DND-41 (cell line): ENCODE measurements at regions not wholly inside any gene's neighbourhood (a gene's known extent, or its start where the extent isn't known, plus 50 kb on each side); places are given as distances from the start of the nearest gene placed in this dataset.

ENCODE experiments used
- ATAC-seq: fragments of 200-7000 bp; cut with Tn5 transposase; 3 replicates; pipeline ENCODE4 v1.9.1; 2021; ENCODE audit warnings: low read depth; ENCODE audit not compliant: insufficient read depth
- DNase-seq: peaks from one replicate; pipeline ENCODE4 v3.0.0-alpha.2; 2020
- H2AFZ ChIP-seq: 2 replicates; pipeline ENCODE4 v1.6.0; 2012; ENCODE audit warnings: low read depth, low read length
- H3K27ac ChIP-seq: 2 replicates; pipeline ENCODE4 v1.5.1; 2012; ENCODE audit warnings: low read length, inconsistent platforms
- H3K27me3 ChIP-seq: fragments of 200-600 bp; sonication (generic); 2 replicates; pipeline ENCODE4 v1.6.0; 2012; ENCODE audit warnings: low read length, mild to moderate bottlenecking, inconsistent platforms; ENCODE audit not compliant: insufficient read depth, poor library complexity
- H3K36me3 ChIP-seq: 2 replicates; pipeline ENCODE4 v1.5.1; 2012; ENCODE audit warnings: low read length, inconsistent platforms; ENCODE audit not compliant: insufficient read depth
- H3K4me1 ChIP-seq: 2 replicates; pipeline ENCODE4 v1.5.1; 2012; ENCODE audit warnings: mild to moderate bottlenecking, low read length; ENCODE audit not compliant: insufficient read depth
- H3K4me2 ChIP-seq: 2 replicates; pipeline ENCODE4 v1.6.0; 2012; ENCODE audit warnings: mild to moderate bottlenecking, moderate library complexity, low read length, inconsistent platforms; ENCODE audit not compliant: insufficient read depth
- H3K4me3 ChIP-seq, 2 experiments: fragments of 200-600 bp in 1 of 2; shearing (Covaris generic) in 1 of 2; 2 replicates each; pipeline ENCODE4 v1.5.1; 2012 to 2016; ENCODE audit warnings: inconsistent platforms in 2 of 2, low read length in 2 of 2, mild to moderate bottlenecking in 2 of 2, low read depth in 1 of 2, moderate library complexity in 1 of 2
- H3K79me2 ChIP-seq: 2 replicates; pipeline ENCODE4 v1.6.0; 2012; ENCODE audit warnings: low read length, inconsistent platforms; ENCODE audit not compliant: insufficient read depth
- H3K9ac ChIP-seq: 2 replicates; pipeline ENCODE4 v1.6.0; 2012; ENCODE audit warnings: low read depth, mild to moderate bottlenecking, inconsistent platforms, low read length, moderate library complexity
- H3K9me3 ChIP-seq: 2 replicates; pipeline ENCODE4 v1.5.1; 2012; ENCODE audit warnings: low read length, moderate library complexity, mild to moderate bottlenecking, inconsistent platforms; ENCODE audit not compliant: insufficient read depth, severe bottlenecking
- H4K20me1 ChIP-seq: 2 replicates; pipeline ENCODE4 v1.6.0; 2012; ENCODE audit warnings: low read length; ENCODE audit not compliant: insufficient read depth
- EZH2 ChIP-seq: IDR thresholded peaks from 3 replicates; pipeline ENCODE4 v1.6.1; 2012; ENCODE audit warnings: borderline replicate concordance, low read depth, mild to moderate bottlenecking, moderate library complexity, low read length, inconsistent platforms; ENCODE audit not compliant: severe bottlenecking
- TF ChIP-seq, protein P1 (sequence below): IDR thresholded peaks from 2 replicates; pipeline ENCODE4 v1.5.1; 2012; ENCODE audit warnings: borderline replicate concordance, low read length, moderate library complexity, mild to moderate bottlenecking; ENCODE audit not compliant: poor library complexity, severe bottlenecking; ENCODE audit errors: extremely low read depth

DNA sequence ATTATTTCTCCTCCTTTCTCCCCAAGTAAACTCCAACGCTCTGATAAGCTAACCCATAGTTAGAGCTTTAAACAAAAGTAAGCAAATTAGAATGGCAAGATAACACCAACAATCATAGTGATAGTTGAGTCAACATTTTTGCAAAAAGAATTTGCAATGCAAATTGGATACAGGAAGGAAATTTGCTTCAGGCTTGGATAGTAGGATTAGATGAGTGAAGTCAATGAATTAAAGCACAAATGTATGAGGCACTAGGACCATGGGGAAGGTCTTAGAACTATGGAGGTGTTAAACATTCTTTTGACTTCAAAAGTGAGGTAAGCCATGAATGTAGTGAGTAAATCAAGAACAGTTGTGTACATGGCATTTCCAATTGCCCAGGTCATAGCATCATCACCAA is 289.8 kb upstream of the GRAMD2B start:
- Histone ChIP-seq H3K36me3 (no peaks in the 10 kb centered on the region), H2AFZ (no peak overlapping the region), H3K27me3 (no peaks in the 10 kb centered on the region), H3K9ac (no peak overlapping the region), H3K27ac (no peak overlapping the region), H3K79me2 (no peaks in the 10 kb centered on the region), H3K4me3 (no peak overlapping the region), H4K20me1 (no peaks in the 10 kb centered on the region), H3K9me3 (no peaks in the 10 kb centered on the region), H3K4me1 (no peaks in the 10 kb centered on the region), H3K4me2 (no peak overlapping the region)
- ATAC-seq (no peak), DNase-seq (no peak)
- TF ChIP-seq EZH2: no peak
- TF ChIP-seq, protein P1, sequence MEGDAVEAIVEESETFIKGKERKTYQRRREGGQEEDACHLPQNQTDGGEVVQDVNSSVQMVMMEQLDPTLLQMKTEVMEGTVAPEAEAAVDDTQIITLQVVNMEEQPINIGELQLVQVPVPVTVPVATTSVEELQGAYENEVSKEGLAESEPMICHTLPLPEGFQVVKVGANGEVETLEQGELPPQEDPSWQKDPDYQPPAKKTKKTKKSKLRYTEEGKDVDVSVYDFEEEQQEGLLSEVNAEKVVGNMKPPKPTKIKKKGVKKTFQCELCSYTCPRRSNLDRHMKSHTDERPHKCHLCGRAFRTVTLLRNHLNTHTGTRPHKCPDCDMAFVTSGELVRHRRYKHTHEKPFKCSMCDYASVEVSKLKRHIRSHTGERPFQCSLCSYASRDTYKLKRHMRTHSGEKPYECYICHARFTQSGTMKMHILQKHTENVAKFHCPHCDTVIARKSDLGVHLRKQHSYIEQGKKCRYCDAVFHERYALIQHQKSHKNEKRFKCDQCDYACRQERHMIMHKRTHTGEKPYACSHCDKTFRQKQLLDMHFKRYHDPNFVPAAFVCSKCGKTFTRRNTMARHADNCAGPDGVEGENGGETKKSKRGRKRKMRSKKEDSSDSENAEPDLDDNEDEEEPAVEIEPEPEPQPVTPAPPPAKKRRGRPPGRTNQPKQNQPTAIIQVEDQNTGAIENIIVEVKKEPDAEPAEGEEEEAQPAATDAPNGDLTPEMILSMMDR: no peak

DNA sequence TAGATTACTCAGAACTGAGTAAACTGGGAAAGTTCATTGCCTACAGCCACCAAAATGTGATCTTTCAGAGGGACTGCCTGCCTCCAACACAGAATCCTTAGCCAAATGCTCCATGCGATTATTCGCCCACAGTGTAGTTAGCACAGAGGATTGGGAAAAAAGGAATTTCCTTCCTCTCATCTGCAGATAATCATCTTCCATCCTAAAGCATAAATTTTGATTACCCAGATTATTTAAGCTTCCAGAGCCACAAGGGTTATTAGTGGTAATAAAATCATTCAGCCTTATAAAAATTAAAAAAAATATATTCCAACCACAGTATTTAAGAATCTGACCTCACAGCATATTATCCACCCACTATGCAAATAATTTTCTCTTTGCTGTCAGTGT is 285.3 kb upstream of the GRAMD2B start:
- Histone ChIP-seq H3K4me3 (no peak overlapping the region), H3K36me3 (no peaks in the 10 kb centered on the region), H3K9me3 (no peaks in the 10 kb centered on the region), H3K27me3 (no peaks in the 10 kb centered on the region), H3K9ac (no peak overlapping the region), H3K79me2 (no peaks in the 10 kb centered on the region), H3K27ac (no peak overlapping the region), H3K4me2 (no peak overlapping the region), H4K20me1 (no peaks in the 10 kb centered on the region), H2AFZ (no peak overlapping the region), H3K4me1 (no peaks in the 10 kb centered on the region)
- DNase-seq (no peak), ATAC-seq (no peak)
- TF ChIP-seq, protein P1: no peak
- TF ChIP-seq EZH2: no peak

DNA sequence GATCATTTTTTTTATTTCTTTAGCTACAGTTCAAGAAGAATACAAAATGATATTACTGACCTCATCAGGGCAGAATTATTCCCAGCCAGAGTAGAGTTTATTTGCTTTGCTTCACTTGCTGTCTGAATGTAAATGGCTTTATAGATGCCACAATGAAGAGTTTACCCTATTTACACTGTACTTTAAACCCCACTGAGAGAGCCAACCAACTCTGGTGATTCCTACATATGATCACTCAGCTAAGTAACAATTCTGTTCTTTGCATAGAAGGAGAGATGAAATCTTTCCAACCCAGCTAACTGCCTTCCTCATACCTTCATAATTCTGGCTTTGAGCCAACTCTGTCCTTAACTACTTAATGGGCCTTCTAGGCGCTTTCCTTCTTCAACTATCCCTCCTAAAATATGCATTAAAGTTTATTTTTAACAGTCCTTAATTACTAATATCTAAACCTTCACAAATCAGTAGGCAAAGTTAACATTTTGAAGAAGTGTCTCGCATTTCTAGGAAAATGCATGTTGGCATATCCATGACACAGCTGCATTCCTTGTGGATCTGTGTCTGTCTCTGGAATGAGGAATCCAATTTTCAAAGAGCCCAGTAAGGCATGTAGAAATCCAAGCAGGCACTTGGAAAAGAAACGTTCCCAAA is 284.8 kb upstream of the GRAMD2B start:
- DNase-seq (no peak), ATAC-seq (no peak)
- no peaks in the 10 kb centered on the region for H3K27me3 ChIP-seq
- no peaks in the 10 kb centered on the region for H3K36me3 ChIP-seq
- H3K4me3 ChIP-seq: no peak overlapping the region
- no peak for TF ChIP-seq EZH2
- TF ChIP-seq, protein P1: no peak
- H2AFZ ChIP-seq: no peak overlapping the region
- H3K4me2 ChIP-seq: no peak overlapping the region
- H3K27ac ChIP-seq: no peak overlapping the region
- H3K9ac ChIP-seq: no peak overlapping the region
- H3K4me1 ChIP-seq: no peaks in the 10 kb centered on the region
- H4K20me1 ChIP-seq: no peaks in the 10 kb centered on the region
- no peaks in the 10 kb centered on the region for H3K9me3 ChIP-seq
- no peaks in the 10 kb centered on the region for H3K79me2 ChIP-seq
